OCI-LY3 (cell line): ENCODE measurements at regions not wholly inside any gene's neighbourhood (a gene's known extent, or its start where the extent isn't known, plus 50 kb on each side); places are given as distances from the start of the nearest gene placed in this dataset.

Experiments used
- H2AFZ ChIP-seq: fragments of 200-600, 300-600 bp; shearing (Covaris generic); 2 replicates; pipeline ENCODE4 v1.6.0; 2014; ENCODE audit warnings: antibody characterized with exemption, low read depth, low read length
- H3K27ac ChIP-seq: fragments of 200-600, 300-600 bp; sonication (generic); 2 replicates; pipeline ENCODE4 v1.5.1; 2014; ENCODE audit warnings: mild to moderate bottlenecking, low read length, moderate library complexity, mixed read lengths
- H3K27me3 ChIP-seq: fragments of 200-600, 300-600 bp; sonication (generic); 2 replicates; pipeline ENCODE4 v1.6.1; 2014; ENCODE audit warnings: low read depth, low read length, mixed read lengths
- H3K36me3 ChIP-seq: fragments of 200-600, 300-600 bp; sonication (generic); replicated peaks from 2 replicates; pipeline ENCODE3; 2014; ENCODE audit warnings: low read depth, low read length, mixed read lengths
- H3K4me1 ChIP-seq: fragments of 300-600, 200-600 bp; sonication (generic); 2 replicates; pipeline ENCODE4 v1.6.1; 2014; ENCODE audit warnings: low read length, mixed read lengths
- H3K4me2 ChIP-seq: fragments of 200-600, 300-600 bp; sonication (generic); 2 replicates; pipeline ENCODE4 v1.6.1; 2014; ENCODE audit warnings: low read length, mixed read lengths
- H3K4me3 ChIP-seq: fragments of 300-600, 200-600 bp; sonication (generic); 2 replicates; pipeline ENCODE4 v1.5.1; 2014; ENCODE audit warnings: antibody characterized with exemption, mild to moderate bottlenecking, low read length, moderate library complexity
- H3K79me2 ChIP-seq: fragments of 300-600, 200-600 bp; shearing (Covaris generic); 2 replicates; pipeline ENCODE4 v1.6.1; 2014; ENCODE audit warnings: mild to moderate bottlenecking, low read length, mixed read lengths
- H3K9ac ChIP-seq: fragments of 300-600, 200-600 bp; shearing (Covaris generic); 2 replicates; pipeline ENCODE4 v1.6.0; 2014; ENCODE audit warnings: mild to moderate bottlenecking, low read length, moderate library complexity
- H3K9me3 ChIP-seq: fragments of 200-600, 300-600 bp; shearing (Covaris generic); 2 replicates; pipeline ENCODE4 v1.6.1; 2014; ENCODE audit warnings: low read length, mixed read lengths; ENCODE audit not compliant: insufficient read depth
- H4K20me1 ChIP-seq: fragments of 200-600, 300-600 bp; sonication (generic); 2 replicates; pipeline ENCODE4 v1.6.1; 2016; ENCODE audit warnings: low read length, mixed read lengths; ENCODE audit not compliant: insufficient read depth
- CTCF ChIP-seq: fragments of 200-600, 300-600 bp; sonication (generic); IDR thresholded peaks from 2 replicates; pipeline ENCODE4 v1.5.1; 2014; ENCODE audit warnings: antibody characterized with exemption, low read length, low read depth
- EZH2phosphoT487 ChIP-seq: fragments of 200-600 bp; shearing (Covaris generic); IDR thresholded peaks from 2 replicates; pipeline ENCODE4 v1.6.1; 2018; ENCODE audit warnings: antibody characterized with exemption, mixed run types, low read depth

- H3K4me3 ChIP-seq: no peak overlapping the region
- H2AFZ ChIP-seq: no peak overlapping the region
- TF ChIP-seq CTCF: no peak
- TF ChIP-seq EZH2phosphoT487: no peak
- no peak overlapping the region for H3K9ac ChIP-seq
- H3K4me1 ChIP-seq: no peaks in the 10 kb centered on the region
- no peak overlapping the region for H3K27ac ChIP-seq
- no peaks in the 10 kb centered on the region for H3K36me3 ChIP-seq
- H3K79me2 ChIP-seq: no peaks in the 10 kb centered on the region
- H3K27me3 ChIP-seq: no peaks in the 10 kb centered on the region
- no peaks in the 10 kb centered on the region for H4K20me1 ChIP-seq
- no peaks in the 10 kb centered on the region for H3K9me3 ChIP-seq
- H3K4me2 ChIP-seq: no peak overlapping the region
Observed at GRCh38 chr12:66960006-66960405, 281.1 kb upstream of the GRIP1 start.

- H2AFZ ChIP-seq: no peak overlapping the region
- no peak overlapping the region for H3K4me2 ChIP-seq
- no peaks in the 10 kb centered on the region for H3K9me3 ChIP-seq
- H3K4me3 ChIP-seq: no peak overlapping the region
- no peaks in the 10 kb centered on the region for H4K20me1 ChIP-seq
- no peaks in the 10 kb centered on the region for H3K27me3 ChIP-seq
- H3K27ac ChIP-seq: no peak overlapping the region
- H3K4me1 ChIP-seq: no peaks in the 10 kb centered on the region
- H3K9ac ChIP-seq: no peak overlapping the region
- TF ChIP-seq CTCF (no peak), EZH2phosphoT487 (no peak)
- H3K36me3 ChIP-seq: no peaks in the 10 kb centered on the region
- no peaks in the 10 kb centered on the region for H3K79me2 ChIP-seq
Observed at GRCh38 chr12:66960704-66961690, 282.1 kb upstream of the GRIP1 start.

GRCh38 chr12:66962290-66962689 lies 283.4 kb upstream of the GRIP1 start:
- Histone ChIP-seq H3K9me3 (no peaks in the 10 kb centered on the region), H3K79me2 (no peaks in the 10 kb centered on the region), H3K4me1 (no peaks in the 10 kb centered on the region), H3K9ac (no peak overlapping the region), H3K4me3 (no peak overlapping the region), H3K27me3 (no peaks in the 10 kb centered on the region), H3K27ac (no peak overlapping the region), H3K4me2 (no peak overlapping the region), H4K20me1 (no peaks in the 10 kb centered on the region), H3K36me3 (no peaks in the 10 kb centered on the region), H2AFZ (no peak overlapping the region)
- TF ChIP-seq CTCF (no peak), EZH2phosphoT487 (no peak)

GRCh38 chr12:66963901-66964300 lies 285.0 kb upstream of the GRIP1 start:
- no peak overlapping the region for H3K4me2 ChIP-seq
- H3K4me1 ChIP-seq: no peaks in the 10 kb centered on the region

More at GRCh38 chr12:66963901-66964300, 285.0 kb upstream of the GRIP1 start:
- no peaks in the 10 kb centered on the region for H3K27me3 ChIP-seq
- H3K9me3 ChIP-seq: no peaks in the 10 kb centered on the region
- H3K36me3 ChIP-seq: no peaks in the 10 kb centered on the region
- TF ChIP-seq CTCF (no peak), EZH2phosphoT487 (no peak)
- no peaks in the 10 kb centered on the region for H3K79me2 ChIP-seq
- no peak overlapping the region for H2AFZ ChIP-seq
- no peaks in the 10 kb centered on the region for H4K20me1 ChIP-seq
- H3K9ac ChIP-seq: no peak overlapping the region
- H3K4me3 ChIP-seq: no peak overlapping the region
- no peak overlapping the region for H3K27ac ChIP-seq
